HG03439 (cell line): ENCODE measurements at regions not wholly inside any gene's neighbourhood (a gene's known extent, or its start where the extent isn't known, plus 50 kb on each side); places are given as distances from the start of the nearest gene placed in this dataset.
A peak's percentile ranks its signal among the peaks of the same experiment; 100 is the strongest.

Experiments used
- ATAC-seq: cut with Tn5 transposase; IDR thresholded peaks from one replicate; pipeline ENCODE4 v1.9.1; 2021; ENCODE audit warnings: mild to moderate bottlenecking, moderate library complexity; ENCODE audit not compliant: unreplicated experiment

- ATAC-seq = no peak
These were observed 340.8 kb downstream of the BCAT1 start for GRCh38 chr12:24608108-24608507.

- ATAC-seq = no peak
These were observed 343.0 kb downstream of the BCAT1 start for GRCh38 chr12:24605916-24606315.

- no peak for ATAC-seq
These were observed 343.4 kb downstream of the BCAT1 start for GRCh38 chr12:24605466-24605865.

GRCh38 chr12:24603371-24603770 lies 345.5 kb downstream of the BCAT1 start:
- ATAC-seq = no peak

GRCh38 chr12:24600996-24601395 lies 347.9 kb downstream of the BCAT1 start:
- no peak for ATAC-seq

- no peak for ATAC-seq
These were observed 348.4 kb downstream of the BCAT1 start for GRCh38 chr12:24600551-24600950.

GRCh38 chr12:24599736-24600135 lies 349.2 kb downstream of the BCAT1 start:
- no peak for ATAC-seq

GRCh38 chr12:24597580-24597979 lies 351.3 kb downstream of the BCAT1 start:
- no peak for ATAC-seq

GRCh38 chr12:24596768-24597388 lies 352.0 kb downstream of the BCAT1 start:
- no peak for ATAC-seq

- ATAC-seq = no peak
These were observed 353.2 kb downstream of the BCAT1 start for GRCh38 chr12:24595652-24596235.

- ATAC-seq = no peak
These were observed 357.0 kb downstream of the BCAT1 start for GRCh38 chr12:24591715-24592440.

GRCh38 chr12:24591079-24591626 lies 357.7 kb downstream of the BCAT1 start:
- ATAC-seq = no peak

GRCh38 chr12:24586293-24586692 lies 362.6 kb downstream of the BCAT1 start:
- no peak for ATAC-seq

GRCh38 chr12:24584032-24584675 lies 364.7 kb downstream of the BCAT1 start:
- no peak for ATAC-seq

GRCh38 chr12:24582954-24583601 lies 365.8 kb downstream of the BCAT1 start:
- no peak for ATAC-seq

- no peak for ATAC-seq
These were observed 374.4 kb downstream of the BCAT1 start for GRCh38 chr12:24574538-24574937.

GRCh38 chr12:24573621-24574020 lies 375.3 kb downstream of the BCAT1 start:
- ATAC-seq = no peak

GRCh38 chr12:24565300-24565699 lies 383.6 kb downstream of the BCAT1 start:
- no peak for ATAC-seq

GRCh38 chr12:24562771-24563431 lies 386.0 kb downstream of the BCAT1 start:
- peak; percentile 7 for ATAC-seq
